HT1080 (cell line): ENCODE measurements at regions not wholly inside any gene's neighbourhood (a gene's known extent, or its start where the extent isn't known, plus 50 kb on each side); places are given as distances from the start of the nearest gene placed in this dataset.

ENCODE experiments used
- DNase-seq: peaks from one replicate; pipeline ENCODE4 v3.0.0-alpha.2; 2015; ENCODE audit warnings: low read depth

GRCh38 chr2:9085353-9085752, 81.9 kb upstream of the MBOAT2 start:
- no peak for DNase-seq

GRCh38 chr2:9083287-9083686, 79.8 kb upstream of the MBOAT2 start:
- DNase-seq: no peak

- DNase-seq: no peak
These were observed 78.7 kb upstream of the MBOAT2 start for GRCh38 chr2:9082158-9082557.

GRCh38 chr2:9081750-9082149, 78.3 kb upstream of the MBOAT2 start:
- DNase-seq: no peak

- no peak for DNase-seq
These were observed 74.9 kb upstream of the MBOAT2 start for GRCh38 chr2:9078405-9078804.

GRCh38 chr2:9077691-9078090, 74.2 kb upstream of the MBOAT2 start:
- no peak for DNase-seq

GRCh38 chr2:9076755-9077154, 73.3 kb upstream of the MBOAT2 start:
- DNase-seq: no peak

- no peak for DNase-seq
These were observed 72.7 kb upstream of the MBOAT2 start for GRCh38 chr2:9076210-9076609.

GRCh38 chr2:9074930-9075329, 71.4 kb upstream of the MBOAT2 start:
- peak; percentile 36 for DNase-seq

GRCh38 chr2:9071584-9072124, 68.2 kb upstream of the MBOAT2 start:
- DNase-seq: peak; percentile 53

GRCh38 chr2:9071032-9071431, 67.5 kb upstream of the MBOAT2 start:
- peak; percentile 98 for DNase-seq

GRCh38 chr2:9069543-9069942, 66.1 kb upstream of the MBOAT2 start:
- DNase-seq: no peak

GRCh38 chr2:9065901-9066300, 62.4 kb upstream of the MBOAT2 start:
- no peak for DNase-seq

- DNase-seq: no peak
These were observed 59.6 kb upstream of the MBOAT2 start for GRCh38 chr2:9063023-9063606.

- no peak for DNase-seq
These were observed 57.3 kb upstream of the MBOAT2 start for GRCh38 chr2:9060819-9061218.

- DNase-seq: peak; percentile 90
These were observed 54.7 kb upstream of the MBOAT2 start for GRCh38 chr2:9057939-9058761.

GRCh38 chr2:9055471-9055870, 52.0 kb upstream of the MBOAT2 start:
- DNase-seq: no peak

GRCh38 chr2:9053534-9053931, 50.0 kb upstream of the MBOAT2 start:
- no peak for DNase-seq
